Neuronal stem cell (in vitro differentiated cells): ENCODE measurements at regions not wholly inside any gene's neighbourhood (a gene's known extent, or its start where the extent isn't known, plus 50 kb on each side); places are given as distances from the start of the nearest gene placed in this dataset.

ENCODE experiments used
- DNase-seq: peaks from one replicate; pipeline ENCODE4 v3.0.0-alpha.2; 2013; ENCODE audit warnings: low spot score
- H2AFZ ChIP-seq: one replicate; pipeline ENCODE4 v1.6.1; 2013; ENCODE audit warnings: mild to moderate bottlenecking, low read length, inconsistent platforms
- H2AK5ac ChIP-seq: 2 replicates; pipeline ENCODE4 v1.6.1; 2013; ENCODE audit warnings: low read depth, mild to moderate bottlenecking, inconsistent platforms, low read length, moderate library complexity, mixed read lengths
- H2BK120ac ChIP-seq: 2 replicates; pipeline ENCODE4 v1.6.1; 2013; ENCODE audit warnings: low read depth, mild to moderate bottlenecking, inconsistent platforms, low read length, moderate library complexity, mixed read lengths
- H2BK12ac ChIP-seq: one replicate; pipeline ENCODE4 v1.6.1; 2013; ENCODE audit warnings: low read length, inconsistent platforms
- H2BK15ac ChIP-seq: 2 replicates; pipeline ENCODE4 v1.6.1; 2013; ENCODE audit warnings: mild to moderate bottlenecking, low read length, inconsistent platforms, mixed read lengths
- H2BK5ac ChIP-seq: one replicate; pipeline ENCODE4 v1.6.1; 2013; ENCODE audit warnings: inconsistent platforms, mild to moderate bottlenecking, low read length, moderate library complexity
- H3K14ac ChIP-seq: one replicate; pipeline ENCODE4 v1.6.1; 2013; ENCODE audit warnings: low read length, inconsistent platforms
- H3K18ac ChIP-seq: 2 replicates; pipeline ENCODE4 v1.6.1; 2013; ENCODE audit warnings: low read length, inconsistent platforms
- H3K23ac ChIP-seq: 2 replicates; pipeline ENCODE4 v1.6.1; 2013; ENCODE audit warnings: low read depth, mild to moderate bottlenecking, mixed read lengths, low read length, inconsistent platforms; ENCODE audit not compliant: poor library complexity
- H3K27ac ChIP-seq: replicated peaks from 3 replicates; pipeline ENCODE4 v1.5.1; 2013; ENCODE audit warnings: low read length, inconsistent platforms
- H3K27me3 ChIP-seq, 3 experiments: 2 replicates each; pipeline ENCODE4 v1.6.1; 2013; ENCODE audit warnings: low read length in 3 of 3, mild to moderate bottlenecking in 2 of 3, inconsistent platforms in 1 of 3, low read depth in 1 of 3, mixed read lengths in 1 of 3, moderate library complexity in 1 of 3; ENCODE audit not compliant: control insufficient read depth in 3 of 3, insufficient read depth in 3 of 3
- H3K36me3 ChIP-seq, 2 donors: replicated peaks in 1 of 2; 2 replicates each; pipeline ENCODE4 v1.6.1; 2013; ENCODE audit warnings: low read length in 2 of 2; ENCODE audit not compliant: control insufficient read depth in 2 of 2, insufficient read depth in 2 of 2
- H3K4ac ChIP-seq: 2 replicates; pipeline ENCODE4 v1.6.1; 2013; ENCODE audit warnings: inconsistent platforms, mild to moderate bottlenecking, low read length, moderate library complexity
- H3K4me1 ChIP-seq, 2 donors: 1 replicate in 1 of 2; 2 replicates in 1 of 2; pipeline ENCODE4 v1.6.1; 2013; ENCODE audit warnings: low read length in 2 of 2, low read depth in 1 of 2; ENCODE audit not compliant: control insufficient read depth in 2 of 2, insufficient read depth in 1 of 2
- H3K4me2 ChIP-seq: one replicate; pipeline ENCODE4 v1.6.1; 2013; ENCODE audit warnings: mild to moderate bottlenecking, low read length, inconsistent platforms; ENCODE audit not compliant: insufficient read depth, poor library complexity, severe bottlenecking
- H3K4me3 ChIP-seq, 2 donors: 2 replicates each; pipeline ENCODE4 v1.5.1; 2013; ENCODE audit warnings: low read length in 2 of 2, mild to moderate bottlenecking in 2 of 2, inconsistent platforms in 1 of 2, moderate library complexity in 1 of 2
- H3K79me1 ChIP-seq: one replicate; pipeline ENCODE4 v1.6.1; 2013; ENCODE audit warnings: low read depth, mild to moderate bottlenecking, inconsistent platforms, low read length, moderate library complexity
- H3K9ac ChIP-seq: one replicate; pipeline ENCODE4 v1.6.1; 2013; ENCODE audit warnings: mild to moderate bottlenecking, low read depth, low read length, inconsistent platforms; ENCODE audit not compliant: poor library complexity
- H3K9me3 ChIP-seq, 2 donors: replicated peaks in 1 of 2; 2 replicates each; pipeline versions ENCODE3 to v1.6.1; 2013; ENCODE audit warnings: low read length in 2 of 2, mild to moderate bottlenecking in 2 of 2, inconsistent platforms in 1 of 2, low read depth in 1 of 2, mixed read lengths in 1 of 2, moderate library complexity in 1 of 2; ENCODE audit not compliant: control insufficient read depth in 2 of 2, insufficient read depth in 1 of 2
- H4K8ac ChIP-seq: one replicate; pipeline ENCODE4 v1.6.1; 2013; ENCODE audit warnings: low read depth, mild to moderate bottlenecking, inconsistent platforms, low read length, moderate library complexity
- H4K91ac ChIP-seq: one replicate; pipeline ENCODE4 v1.6.1; 2013; ENCODE audit warnings: low read length, low read depth, mild to moderate bottlenecking, inconsistent platforms; ENCODE audit not compliant: poor library complexity
- WGBS, 2 donors: extraction: QIAGEN DNeasy Blood & Tissue Kit; methylation state at CpG; one replicate each; pipeline ENCODE4 v1.1.7; 2013; ENCODE audit warnings: missing lambda C conversion rate in 2 of 2, mixed read lengths in 1 of 2; ENCODE audit not compliant: insufficient read length in 2 of 2, insufficient replicate concordance in 1 of 2; ENCODE audit errors: extremely low coverage in 2 of 2; 5-methylcytosine and 5-hydroxymethylcytosine counted together

DNA sequence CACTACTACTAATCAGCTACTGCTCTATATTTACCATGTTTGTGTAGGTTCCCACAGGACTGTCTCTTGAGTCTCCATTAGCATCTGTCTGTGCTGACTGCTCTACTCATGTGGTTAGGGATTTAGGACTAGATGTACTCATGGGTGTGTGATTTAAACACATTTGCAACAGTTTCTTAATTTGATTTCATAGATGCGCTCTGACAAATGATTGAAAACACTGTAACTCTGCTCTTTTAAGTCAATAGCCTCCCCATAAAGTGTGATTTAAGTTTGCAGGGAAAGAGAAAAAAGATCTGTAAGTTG, 809.3 kb downstream of the NCAM2 start:
- H3K36me3 ChIP-seq, result no peaks in the 10 kb centered on the region
- no peaks in the 10 kb centered on the region for H3K9me3 ChIP-seq
- H3K4me2 ChIP-seq, result no peak overlapping the region
- no peaks in the 10 kb centered on the region for H3K27me3 ChIP-seq
- no peaks in the 10 kb centered on the region for H3K79me1 ChIP-seq
- H2BK15ac ChIP-seq, result no peak overlapping the region
- H3K4me3 ChIP-seq, result no peak overlapping the region
- no peak overlapping the region for H2BK12ac ChIP-seq
- no peak overlapping the region for H3K4ac ChIP-seq
- H3K23ac ChIP-seq, result no peak overlapping the region
- H3K27ac ChIP-seq, result no peak overlapping the region
- no peak overlapping the region for H4K91ac ChIP-seq
- H2AK5ac ChIP-seq, result no peak overlapping the region
- no CpG with 5 or more reads among the region's 1 CpG for WGBS, 2 donors
- no peak overlapping the region for H4K8ac ChIP-seq
- no peak overlapping the region for H2BK5ac ChIP-seq
- no peak overlapping the region for H3K18ac ChIP-seq
- DNase-seq, result no peak
- H3K14ac ChIP-seq, result no peak overlapping the region
- no peak overlapping the region for H2AFZ ChIP-seq
- H3K4me1 ChIP-seq, result no peaks in the 10 kb centered on the region
- H3K9ac ChIP-seq, result no peak overlapping the region
- H2BK120ac ChIP-seq, result no peak overlapping the region

DNA sequence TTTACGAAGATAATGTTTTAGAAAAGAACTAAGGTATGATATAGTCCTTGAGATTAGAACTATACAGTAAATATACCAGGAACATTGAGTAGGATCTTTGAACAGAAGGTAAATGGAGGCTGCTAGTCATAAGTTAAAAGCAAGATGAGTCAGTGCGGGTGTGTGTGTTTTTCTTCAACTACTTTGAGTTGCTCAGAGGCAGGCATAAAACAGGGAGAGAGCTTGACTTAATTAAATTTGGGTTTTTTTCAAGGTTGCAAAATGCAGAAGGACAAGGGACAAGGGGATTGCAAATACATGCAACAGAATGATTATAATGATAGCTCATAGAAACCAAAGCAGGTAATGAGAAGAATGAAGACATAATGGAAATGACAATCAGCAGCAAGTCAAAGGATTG, 815.1 kb downstream of the NCAM2 start:
- H3K27me3 ChIP-seq, result no peaks in the 10 kb centered on the region
- H3K9me3 ChIP-seq, result no peaks in the 10 kb centered on the region
- H3K4ac ChIP-seq, result no peak overlapping the region
- no peaks in the 10 kb centered on the region for H3K4me1 ChIP-seq
- no peak overlapping the region for H2BK5ac ChIP-seq
- no peak overlapping the region for H3K27ac ChIP-seq
- no peaks in the 10 kb centered on the region for H3K79me1 ChIP-seq
- no peak overlapping the region for H2BK15ac ChIP-seq
- no peak overlapping the region for H2BK120ac ChIP-seq
- no CpG with 5 or more reads among the region's 2 CpGs for WGBS, 2 donors
- H3K4me2 ChIP-seq, result no peak overlapping the region
- H3K36me3 ChIP-seq, result no peaks in the 10 kb centered on the region
- no peak for DNase-seq
- no peak overlapping the region for H3K23ac ChIP-seq
- H3K14ac ChIP-seq, result no peak overlapping the region
- H3K18ac ChIP-seq, result no peak overlapping the region
- no peak overlapping the region for H2BK12ac ChIP-seq
- H4K8ac ChIP-seq, result no peak overlapping the region
- no peak overlapping the region for H4K91ac ChIP-seq
- H2AK5ac ChIP-seq, result no peak overlapping the region
- H3K9ac ChIP-seq, result no peak overlapping the region
- no peak overlapping the region for H2AFZ ChIP-seq
- no peak overlapping the region for H3K4me3 ChIP-seq

DNA sequence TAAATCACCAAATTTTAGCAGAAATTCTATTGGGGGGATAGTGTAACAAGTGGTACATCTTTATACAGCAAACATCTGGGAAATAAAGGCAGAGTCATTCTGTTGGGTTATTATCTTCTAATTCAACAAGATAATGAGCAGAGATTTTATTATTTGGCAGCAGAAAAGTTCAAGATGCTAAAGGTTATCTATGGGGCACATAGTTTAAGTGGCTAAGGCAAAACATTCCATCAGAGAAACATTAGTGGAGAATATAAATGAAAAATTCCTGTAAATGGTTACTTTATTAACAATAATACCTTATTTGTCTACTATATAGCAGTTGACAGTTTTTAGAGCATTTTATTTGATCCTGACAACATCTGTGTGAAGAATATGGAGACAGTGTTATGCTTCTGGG, 815.7 kb downstream of the NCAM2 start:
- H4K91ac ChIP-seq, result no peak overlapping the region

GRCh38 chr21:21816778-21817177, 818.6 kb downstream of the NCAM2 start:
- Histone ChIP-seq H2AK5ac (no peak overlapping the region), H3K9me3 (no peaks in the 10 kb centered on the region), H3K14ac (no peak overlapping the region), H3K27me3 (no peaks in the 10 kb centered on the region), H3K4me1 (no peaks in the 10 kb centered on the region), H2AFZ (no peak overlapping the region), H4K8ac (no peak overlapping the region), H4K91ac (no peak overlapping the region), H3K4me2 (no peak overlapping the region), H2BK15ac (no peak overlapping the region), H3K36me3 (no peaks in the 10 kb centered on the region), H3K27ac (no peak overlapping the region), H3K18ac (no peak overlapping the region), H3K4me3 (no peak overlapping the region), H2BK12ac (no peak overlapping the region), H3K79me1 (no peaks in the 10 kb centered on the region), H3K23ac (no peak overlapping the region), H3K4ac (no peak overlapping the region), H2BK120ac (no peak overlapping the region), H3K9ac (no peak overlapping the region), H2BK5ac (no peak overlapping the region)
- no CpG with 5 or more reads among the region's 4 CpGs for WGBS, 2 donors
- DNase-seq, result no peak

More for the DNA sequence above, 815.7 kb downstream of the NCAM2 start:
- Histone ChIP-seq H2BK5ac (no peak overlapping the region), H2BK120ac (no peak overlapping the region), H3K36me3 (no peaks in the 10 kb centered on the region), H3K4me3 (no peak overlapping the region), H3K18ac (no peak overlapping the region), H3K27ac (no peak overlapping the region), H3K79me1 (no peaks in the 10 kb centered on the region), H2BK12ac (no peak overlapping the region), H3K23ac (no peak overlapping the region), H2AK5ac (no peak overlapping the region), H3K27me3 (no peaks in the 10 kb centered on the region), H3K4ac (no peak overlapping the region), H2BK15ac (no peak overlapping the region), H3K9ac (no peak overlapping the region), H3K14ac (no peak overlapping the region), H2AFZ (no peak overlapping the region), H3K9me3 (no peaks in the 10 kb centered on the region), H3K4me2 (no peak overlapping the region), H4K8ac (no peak overlapping the region), H3K4me1 (no peaks in the 10 kb centered on the region)
- no peak for DNase-seq
